ENCODE measurements at regions not wholly inside any gene's neighbourhood (a gene's known extent, or its start where the extent isn't known, plus 50 kb on each side); places are given as distances from the start of the nearest gene placed in this dataset.

DNA sequence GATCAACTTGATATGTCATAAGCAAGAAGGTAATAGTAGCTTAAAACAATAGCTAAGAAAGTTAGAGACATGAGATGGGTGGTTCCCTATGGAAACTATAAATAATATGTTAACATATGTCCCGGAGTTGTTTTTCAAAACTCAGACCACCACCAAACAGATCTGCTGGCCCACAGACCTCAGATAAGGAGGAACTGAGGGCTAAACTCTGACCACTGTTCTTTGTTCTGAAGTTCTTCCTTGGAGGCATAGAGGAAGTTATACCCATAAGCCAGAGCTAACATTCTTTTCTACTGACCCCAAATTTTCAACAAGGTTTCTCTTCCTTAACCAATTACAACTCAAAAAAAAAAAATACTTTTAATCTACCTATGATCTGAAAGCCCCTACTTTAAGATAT, 156.1 kb upstream of the FSCB start:
- Histone ChIP-seq H3K4ac (ENCODE audit: low read depth, low read length) (no peak overlapping the region), H3K36me3 (ENCODE audit: control insufficient read depth, insufficient read depth, low read length) (no peaks in the 10 kb centered on the region), H3K9ac (ENCODE audit: low read depth, low read length) (no peak overlapping the region), H4K8ac (ENCODE audit: low read depth in 2 of 2, low read length in 2 of 2) (no peak overlapping the region), H3K79me1 (ENCODE audit: low read depth in 1 of 2, low read length in 2 of 2) (no peaks in the 10 kb centered on the region), H4K5ac (ENCODE audit: low read depth, low read length) (no peak overlapping the region), H3K4me2 (ENCODE audit: low read depth, low read length) (no peak overlapping the region), H2BK15ac (ENCODE audit: low read depth, low read length) (no peak overlapping the region), H3K9me1 (ENCODE audit: insufficient read depth, low read length) (no peaks in the 10 kb centered on the region), H3K9me3 (ENCODE audit: control insufficient read depth, insufficient read depth, low read length) (no peaks in the 10 kb centered on the region), H3K4me3 (ENCODE audit: insufficient read depth, low read depth, low read length) (no peak overlapping the region), H3K23ac (ENCODE audit: low read depth, low read length) (no peak overlapping the region), H4K20me1 (ENCODE audit: insufficient read depth, low read length) (no peaks in the 10 kb centered on the region), H4K91ac (ENCODE audit: insufficient read depth, low read depth, low read length) (no peak overlapping the region), H3K14ac (replicated peaks; ENCODE audit: low read depth, low read length) (no peak overlapping the region), H3K4me1 (ENCODE audit: control insufficient read depth, insufficient read depth, low read length) (no peaks in the 10 kb centered on the region), H2BK120ac (ENCODE audit: low read depth, low read length) (no peak overlapping the region), H3K27ac (ENCODE audit: insufficient read depth, low read length) (no peak overlapping the region), H3K56ac (ENCODE audit: extremely low read depth, insufficient read depth, low read length) (no peak overlapping the region), H3K27me3 (ENCODE audit: control insufficient read depth, insufficient read depth, low read length) (no peaks in the 10 kb centered on the region), H2AK9ac (replicated peaks; ENCODE audit: low read depth, low read length, poor library complexity) (no peak overlapping the region), H2BK5ac (ENCODE audit: low read depth, low read length, poor library complexity, severe bottlenecking) (no peak overlapping the region), H2BK20ac (ENCODE audit: low read depth, low read length) (no peak overlapping the region), H2AK5ac (ENCODE audit: low read depth, low read length) (no peak overlapping the region), H3K18ac (ENCODE audit: low read depth, low read length) (no peak overlapping the region), H2AFZ (replicated peaks; ENCODE audit: low read length, poor library complexity) (no peak overlapping the region)
- in situ Hi-C loops (cut with MboI; ENCODE audit: low sequenced_read_pairs): no loop called here
- DNase-seq (no peak), ATAC-seq (ENCODE audit: low read depth) (no peak)
- WGBS, 2 experiments (ENCODE audit: extremely low coverage in 2 of 2, insufficient read length in 1 of 2): no CpG with 5 or more reads among the region's 1 CpG
- ChIA-PET POLR2A (ENCODE audit: unreplicated experiment) (no interaction called here), CTCF (no interaction called here)
- intact Hi-C loops (cut with micrococcal nuclease): no loop called here
- dilution Hi-C loops (cut with HindIII; ENCODE audit: low sequenced_read_pairs, unreplicated experiment): no loop called here
- BruUV-seq (replicated peaks): no TSS peak
- TF ChIP-seq RAD21 (IDR thresholded peaks at IDR 0.05; ENCODE audit: low read length) (no peak), NFE2L2 (IDR thresholded peaks at IDR 0.05; ENCODE audit: low read depth, low read length) (no peak), SMC3 (IDR thresholded peaks at IDR 0.05; ENCODE audit: low read depth, low read length) (no peak), CHD1 (IDR thresholded peaks at IDR 0.05; ENCODE audit: low read depth, low read length) (no peak), RFX5 (IDR thresholded peaks at IDR 0.05; ENCODE audit: low read depth, low read length) (no peak), CEBPB (IDR thresholded peaks at IDR 0.05; ENCODE audit: low read depth, low read length) (no peak), RCOR1 (IDR thresholded peaks at IDR 0.05; ENCODE audit: insufficient replicate concordance, low read length) (no peak), MXI1 (IDR thresholded peaks at IDR 0.05; ENCODE audit: borderline replicate concordance, low read depth, low read length) (no peak), FOS (IDR thresholded peaks at IDR 0.05; ENCODE audit: low read depth, low read length) (no peak), POLR2A (IDR thresholded peaks at IDR 0.05; ENCODE audit: low read depth, low read length) (no peak), MAFK (IDR thresholded peaks at IDR 0.05; ENCODE audit: low read depth, low read length) (no peak), MAZ (IDR thresholded peaks at IDR 0.05; ENCODE audit: borderline replicate concordance, low read depth, low read length) (no peak), BHLHE40 (IDR thresholded peaks at IDR 0.05; ENCODE audit: low read depth, low read length) (no peak)
- TF ChIP-seq, protein P1, sequence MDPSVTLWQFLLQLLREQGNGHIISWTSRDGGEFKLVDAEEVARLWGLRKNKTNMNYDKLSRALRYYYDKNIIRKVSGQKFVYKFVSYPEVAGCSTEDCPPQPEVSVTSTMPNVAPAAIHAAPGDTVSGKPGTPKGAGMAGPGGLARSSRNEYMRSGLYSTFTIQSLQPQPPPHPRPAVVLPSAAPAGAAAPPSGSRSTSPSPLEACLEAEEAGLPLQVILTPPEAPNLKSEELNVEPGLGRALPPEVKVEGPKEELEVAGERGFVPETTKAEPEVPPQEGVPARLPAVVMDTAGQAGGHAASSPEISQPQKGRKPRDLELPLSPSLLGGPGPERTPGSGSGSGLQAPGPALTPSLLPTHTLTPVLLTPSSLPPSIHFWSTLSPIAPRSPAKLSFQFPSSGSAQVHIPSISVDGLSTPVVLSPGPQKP (IDR thresholded peaks at IDR 0.05; ENCODE audit: borderline replicate concordance, low read depth, low read length): no peak
- TF ChIP-seq, protein P2, sequence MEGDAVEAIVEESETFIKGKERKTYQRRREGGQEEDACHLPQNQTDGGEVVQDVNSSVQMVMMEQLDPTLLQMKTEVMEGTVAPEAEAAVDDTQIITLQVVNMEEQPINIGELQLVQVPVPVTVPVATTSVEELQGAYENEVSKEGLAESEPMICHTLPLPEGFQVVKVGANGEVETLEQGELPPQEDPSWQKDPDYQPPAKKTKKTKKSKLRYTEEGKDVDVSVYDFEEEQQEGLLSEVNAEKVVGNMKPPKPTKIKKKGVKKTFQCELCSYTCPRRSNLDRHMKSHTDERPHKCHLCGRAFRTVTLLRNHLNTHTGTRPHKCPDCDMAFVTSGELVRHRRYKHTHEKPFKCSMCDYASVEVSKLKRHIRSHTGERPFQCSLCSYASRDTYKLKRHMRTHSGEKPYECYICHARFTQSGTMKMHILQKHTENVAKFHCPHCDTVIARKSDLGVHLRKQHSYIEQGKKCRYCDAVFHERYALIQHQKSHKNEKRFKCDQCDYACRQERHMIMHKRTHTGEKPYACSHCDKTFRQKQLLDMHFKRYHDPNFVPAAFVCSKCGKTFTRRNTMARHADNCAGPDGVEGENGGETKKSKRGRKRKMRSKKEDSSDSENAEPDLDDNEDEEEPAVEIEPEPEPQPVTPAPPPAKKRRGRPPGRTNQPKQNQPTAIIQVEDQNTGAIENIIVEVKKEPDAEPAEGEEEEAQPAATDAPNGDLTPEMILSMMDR (conservative IDR thresholded peaks at IDR 0.05; ENCODE audit: low read depth, low read length): no peak
- TF ChIP-seq, protein P3, sequence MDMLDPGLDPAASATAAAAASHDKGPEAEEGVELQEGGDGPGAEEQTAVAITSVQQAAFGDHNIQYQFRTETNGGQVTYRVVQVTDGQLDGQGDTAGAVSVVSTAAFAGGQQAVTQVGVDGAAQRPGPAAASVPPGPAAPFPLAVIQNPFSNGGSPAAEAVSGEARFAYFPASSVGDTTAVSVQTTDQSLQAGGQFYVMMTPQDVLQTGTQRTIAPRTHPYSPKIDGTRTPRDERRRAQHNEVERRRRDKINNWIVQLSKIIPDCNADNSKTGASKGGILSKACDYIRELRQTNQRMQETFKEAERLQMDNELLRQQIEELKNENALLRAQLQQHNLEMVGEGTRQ (IDR thresholded peaks at IDR 0.05; ENCODE audit: low read depth, low read length): no peak

All from IMR-90 (cell line).